DOHH2 (cell line): ENCODE measurements at regions not wholly inside any gene's neighbourhood (a gene's known extent, or its start where the extent isn't known, plus 50 kb on each side); places are given as distances from the start of the nearest gene placed in this dataset.
"Not testable (repeated sequence)": the region's sequence is repeated elsewhere in the genome, so short reads cannot be mapped to it uniquely, and the experiment has no call there.

Experiments used
- H3F3A ChIP-seq: fragments of 200-600 bp; sonication (generic), shearing (Covaris generic); 2 replicates; pipeline ENCODE4 v1.6.0; 2016; ENCODE audit warnings: antibody characterized with exemption, mild to moderate bottlenecking; ENCODE audit not compliant: control insufficient read depth, insufficient read depth
- H3K27ac ChIP-seq: fragments of 200-600 bp; sonication (generic); 2 replicates; pipeline ENCODE4 v1.5.1; 2014; ENCODE audit warnings: low read depth, mild to moderate bottlenecking, low read length, moderate library complexity
- H3K27me3 ChIP-seq: fragments of 200-600 bp; sonication (generic); 2 replicates; pipeline ENCODE4 v1.6.1; 2014; ENCODE audit warnings: mild to moderate bottlenecking, low read length, mixed read lengths; ENCODE audit not compliant: control insufficient read depth
- H3K36me3 ChIP-seq: fragments of 200-600 bp; sonication (generic); 2 replicates; pipeline ENCODE4 v1.6.1; 2014; ENCODE audit warnings: mild to moderate bottlenecking, low read length, moderate library complexity, mixed read lengths; ENCODE audit not compliant: control insufficient read depth
- H3K4me1 ChIP-seq: fragments of 200-600 bp; sonication (generic); 2 replicates; pipeline ENCODE4 v1.6.1; 2014; ENCODE audit warnings: mild to moderate bottlenecking, low read length, mixed read lengths; ENCODE audit not compliant: control insufficient read depth
- H3K4me2 ChIP-seq: fragments of 200-600 bp; sonication (generic); 2 replicates; pipeline ENCODE4 v1.6.0; 2014; ENCODE audit warnings: mild to moderate bottlenecking, low read length, moderate library complexity
- H3K4me3 ChIP-seq: fragments of 200-600 bp; sonication (generic); 2 replicates; pipeline ENCODE4 v1.5.1; 2014; ENCODE audit warnings: mild to moderate bottlenecking, low read length, mixed read lengths
- H3K79me2 ChIP-seq: fragments of 200-600 bp; sonication (generic); 2 replicates; pipeline ENCODE4 v1.6.1; 2014; ENCODE audit warnings: mild to moderate bottlenecking, low read length, mixed read lengths; ENCODE audit not compliant: control insufficient read depth
- H3K9me2 ChIP-seq: fragments of 200-600 bp; sonication (generic); replicated peaks from 2 replicates; pipeline ENCODE4 v1.6.1; 2014; ENCODE audit warnings: mild to moderate bottlenecking, low read length, mixed read lengths; ENCODE audit not compliant: control insufficient read depth
- H3K9me3 ChIP-seq: fragments of 200-600 bp; sonication (generic); 2 replicates; pipeline ENCODE4 v1.6.1; 2014; ENCODE audit warnings: antibody characterized with exemption, low read length, mixed read lengths; ENCODE audit not compliant: control insufficient read depth, insufficient read depth
- H4K20me1 ChIP-seq: fragments of 200-600 bp; sonication (generic); 2 replicates; pipeline ENCODE4 v1.6.0; 2014; ENCODE audit warnings: low read depth, mild to moderate bottlenecking, antibody characterized with exemption, low read length, moderate library complexity; ENCODE audit not compliant: control insufficient read depth, insufficient read depth
- EZH2phosphoT487 ChIP-seq: fragments of 200-600 bp; sonication (generic); IDR thresholded peaks from 2 replicates; pipeline ENCODE4 v1.6.1; 2017; ENCODE audit warnings: borderline replicate concordance, mild to moderate bottlenecking, antibody characterized with exemption, low read length, moderate library complexity, mixed read lengths
- TF ChIP-seq, protein P1 (sequence below): fragments of 200-600 bp; sonication (generic); IDR thresholded peaks from one replicate; pipeline ENCODE4 v1.5.1; 2014; ENCODE audit warnings: antibody characterized with exemption, mild to moderate bottlenecking, low read depth, low read length; ENCODE audit not compliant: poor library complexity, severe bottlenecking

DNA sequence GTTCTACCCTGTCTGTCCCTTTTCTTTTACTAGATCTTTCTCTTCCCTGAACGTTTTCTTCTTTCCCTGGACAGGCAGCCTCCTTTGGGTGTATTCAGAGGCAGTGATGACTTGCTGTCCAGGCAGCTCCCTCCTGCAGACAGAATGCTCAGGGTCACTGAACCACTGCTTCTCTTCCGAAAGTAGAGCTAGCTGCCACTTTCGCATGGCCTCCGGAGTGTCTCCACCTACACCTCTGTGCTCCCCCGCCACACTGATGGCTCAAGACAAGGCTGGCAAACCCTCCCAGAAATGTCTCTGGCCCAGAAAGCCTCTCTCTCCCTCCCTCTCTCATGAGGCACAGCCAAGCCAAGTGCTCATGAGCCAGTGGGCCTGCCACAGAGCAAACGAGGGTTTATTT, 207.8 kb downstream of the CDRT15L2 start:
- Histone ChIP-seq H3K9me3 (no peaks in the 10 kb centered on the region), H3K4me1 (no peaks in the 10 kb centered on the region), H3K27me3 (peaks cover 3% of the 10 kb centered on the region; the same call in 1 of the 2 replicates), H4K20me1 (no peaks in the 10 kb centered on the region), H3K4me3 (no peak overlapping the region), H3K9me2 (no peaks in the 10 kb centered on the region), H3K27ac (no peak overlapping the region), H3K36me3 (no peaks in the 10 kb centered on the region), H3F3A (no peaks in the 10 kb centered on the region), H3K4me2 (no peak overlapping the region), H3K79me2 (no peaks in the 10 kb centered on the region)
- TF ChIP-seq, protein P1, sequence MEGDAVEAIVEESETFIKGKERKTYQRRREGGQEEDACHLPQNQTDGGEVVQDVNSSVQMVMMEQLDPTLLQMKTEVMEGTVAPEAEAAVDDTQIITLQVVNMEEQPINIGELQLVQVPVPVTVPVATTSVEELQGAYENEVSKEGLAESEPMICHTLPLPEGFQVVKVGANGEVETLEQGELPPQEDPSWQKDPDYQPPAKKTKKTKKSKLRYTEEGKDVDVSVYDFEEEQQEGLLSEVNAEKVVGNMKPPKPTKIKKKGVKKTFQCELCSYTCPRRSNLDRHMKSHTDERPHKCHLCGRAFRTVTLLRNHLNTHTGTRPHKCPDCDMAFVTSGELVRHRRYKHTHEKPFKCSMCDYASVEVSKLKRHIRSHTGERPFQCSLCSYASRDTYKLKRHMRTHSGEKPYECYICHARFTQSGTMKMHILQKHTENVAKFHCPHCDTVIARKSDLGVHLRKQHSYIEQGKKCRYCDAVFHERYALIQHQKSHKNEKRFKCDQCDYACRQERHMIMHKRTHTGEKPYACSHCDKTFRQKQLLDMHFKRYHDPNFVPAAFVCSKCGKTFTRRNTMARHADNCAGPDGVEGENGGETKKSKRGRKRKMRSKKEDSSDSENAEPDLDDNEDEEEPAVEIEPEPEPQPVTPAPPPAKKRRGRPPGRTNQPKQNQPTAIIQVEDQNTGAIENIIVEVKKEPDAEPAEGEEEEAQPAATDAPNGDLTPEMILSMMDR = no peak
- TF ChIP-seq EZH2phosphoT487 = no peak

DNA sequence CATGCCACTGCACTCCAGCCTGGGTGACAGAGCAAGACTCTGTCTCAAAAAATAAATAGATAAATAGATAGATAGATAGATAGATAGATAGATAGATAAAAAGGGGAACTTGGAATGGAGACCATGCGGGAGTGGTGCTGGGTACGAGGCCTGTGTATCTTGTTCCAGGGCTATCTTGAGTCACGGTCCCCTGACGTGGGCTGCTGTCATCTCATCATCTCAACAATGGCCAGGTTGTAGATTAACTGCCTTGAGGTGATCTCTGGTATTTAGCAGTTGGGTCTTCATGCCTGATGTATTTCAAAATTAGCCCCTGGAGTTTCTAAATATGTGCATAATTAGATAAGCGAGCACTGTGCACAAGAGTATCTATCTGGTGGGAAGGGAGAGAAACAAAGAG, 212.1 kb downstream of the CDRT15L2 start:
- no peak overlapping the region for H3K4me3 ChIP-seq
- TF ChIP-seq, protein P1 = no peak
- no peak overlapping the region for H3K4me2 ChIP-seq
- H3F3A ChIP-seq = no peaks in the 10 kb centered on the region
- no peaks in the 10 kb centered on the region for H4K20me1 ChIP-seq
- H3K9me2 ChIP-seq = no peaks in the 10 kb centered on the region
- peaks cover 3% of the 10 kb centered on the region; the same call in 1 of the 2 replicates for H3K27me3 ChIP-seq
- H3K9me3 ChIP-seq = no peaks in the 10 kb centered on the region
- H3K79me2 ChIP-seq = no peaks in the 10 kb centered on the region
- no peak overlapping the region for H3K27ac ChIP-seq
- no peaks in the 10 kb centered on the region for H3K4me1 ChIP-seq
- H3K36me3 ChIP-seq = no peaks in the 10 kb centered on the region

DNA sequence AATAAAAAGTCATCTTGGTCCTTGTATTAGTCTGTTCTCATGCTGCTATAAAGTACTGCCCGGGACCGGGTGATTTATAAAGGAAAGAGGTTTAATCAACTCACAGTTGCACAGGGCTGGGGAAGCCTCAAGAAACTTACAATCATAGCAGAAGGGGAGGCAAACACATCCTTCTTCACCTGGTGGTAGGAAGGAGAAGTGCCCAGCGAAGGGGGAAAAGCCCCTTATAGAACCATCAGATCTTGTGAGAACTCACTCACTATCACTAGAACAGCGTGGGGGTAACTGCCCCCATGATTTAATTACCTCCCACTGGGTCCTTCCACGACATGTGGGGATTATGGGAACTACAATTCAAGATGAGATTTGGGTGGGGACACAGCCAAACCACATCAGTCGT, 215.0 kb downstream of the CDRT15L2 start:
- not testable (repeated sequence) for H3K27ac ChIP-seq, H3K9me2 ChIP-seq, H3K79me2 ChIP-seq, H3K4me1 ChIP-seq, H3K4me2 ChIP-seq, H3K9me3 ChIP-seq, H3K36me3 ChIP-seq, H4K20me1 ChIP-seq, H3F3A ChIP-seq, H3K4me3 ChIP-seq, H3K27me3 ChIP-seq

DNA sequence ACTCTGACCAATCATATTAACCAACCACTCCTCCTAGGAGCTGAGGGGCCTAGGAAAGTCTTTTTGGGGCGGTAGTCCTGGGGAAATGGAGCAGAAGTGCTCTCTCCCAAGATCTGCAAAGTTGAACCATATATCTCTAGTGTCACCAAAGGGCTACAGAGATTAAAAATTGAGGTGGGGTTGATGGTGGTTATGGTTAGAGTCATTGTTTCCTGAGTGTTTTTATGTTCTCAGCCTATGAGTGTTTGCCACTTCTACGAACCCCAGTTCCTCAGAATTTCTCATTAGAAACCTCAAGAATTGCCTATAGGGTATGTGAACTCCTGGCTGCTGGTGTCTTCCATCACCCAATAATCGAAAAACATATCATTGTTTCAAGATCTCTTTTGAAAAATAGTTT, 217.8 kb downstream of the CDRT15L2 start:
- H3K4me2 ChIP-seq = no peak overlapping the region
- no peaks in the 10 kb centered on the region for H3K36me3 ChIP-seq
- H4K20me1 ChIP-seq = no peaks in the 10 kb centered on the region
- no peak for TF ChIP-seq EZH2phosphoT487
- TF ChIP-seq, protein P1 = no peak
- H3K79me2 ChIP-seq = no peaks in the 10 kb centered on the region
- no peaks in the 10 kb centered on the region for H3K9me3 ChIP-seq
- no peak overlapping the region for H3K4me3 ChIP-seq
- no peaks in the 10 kb centered on the region for H3K4me1 ChIP-seq
- no peaks in the 10 kb centered on the region for H3K27me3 ChIP-seq
- no peaks in the 10 kb centered on the region for H3K9me2 ChIP-seq
- no peak overlapping the region for H3K27ac ChIP-seq
- H3F3A ChIP-seq = no peaks in the 10 kb centered on the region
